Glomerular visceral epithelial cell (primary cell): ENCODE measurements at regions not wholly inside any gene's neighbourhood (a gene's known extent, or its start where the extent isn't known, plus 50 kb on each side); places are given as distances from the start of the nearest gene placed in this dataset.

Source experiments
- DNase-seq: peaks from one replicate; pipeline ENCODE4 v3.0.0-alpha.2; 2016; ENCODE audit errors: extremely low spot score

DNA sequence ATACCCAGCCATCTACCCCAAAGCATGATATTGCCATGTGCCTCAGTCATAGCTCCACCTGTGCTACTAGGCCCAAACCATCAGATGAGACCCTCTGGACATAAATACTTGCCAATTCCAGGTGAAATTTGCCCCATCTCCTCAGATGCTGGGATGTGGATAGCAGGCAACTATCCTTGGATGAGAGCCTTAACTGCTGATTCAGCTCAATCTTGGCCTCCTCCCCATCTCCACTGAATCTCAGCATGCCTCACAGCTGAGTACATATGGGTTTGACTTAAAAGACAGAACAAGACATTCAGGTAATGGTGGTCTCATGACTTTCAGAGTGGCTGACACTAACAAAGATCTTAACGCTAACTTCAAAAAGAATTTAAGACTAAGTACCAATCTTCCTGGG lies 50.8 kb upstream of the KLHL13 start:
- no peak for DNase-seq

DNA sequence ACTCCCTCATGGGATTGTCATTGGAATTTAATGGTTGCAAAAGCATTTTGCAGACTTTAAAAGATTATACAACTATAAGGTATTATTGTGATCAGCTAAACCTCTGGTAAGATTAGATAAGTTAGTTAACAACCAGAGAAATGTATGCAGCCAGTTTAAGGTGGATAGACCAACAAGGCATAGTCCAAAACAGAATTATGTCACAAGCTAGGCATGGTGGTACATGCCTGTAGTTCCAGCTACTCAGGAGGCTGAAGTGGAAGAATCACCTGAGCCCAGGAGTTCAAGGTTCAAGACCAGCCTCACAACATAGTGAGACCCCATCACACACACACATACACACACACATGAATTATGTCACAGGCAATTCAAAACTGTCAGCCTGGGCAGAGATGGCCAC lies 54.7 kb upstream of the KLHL13 start:
- DNase-seq: no peak

DNA sequence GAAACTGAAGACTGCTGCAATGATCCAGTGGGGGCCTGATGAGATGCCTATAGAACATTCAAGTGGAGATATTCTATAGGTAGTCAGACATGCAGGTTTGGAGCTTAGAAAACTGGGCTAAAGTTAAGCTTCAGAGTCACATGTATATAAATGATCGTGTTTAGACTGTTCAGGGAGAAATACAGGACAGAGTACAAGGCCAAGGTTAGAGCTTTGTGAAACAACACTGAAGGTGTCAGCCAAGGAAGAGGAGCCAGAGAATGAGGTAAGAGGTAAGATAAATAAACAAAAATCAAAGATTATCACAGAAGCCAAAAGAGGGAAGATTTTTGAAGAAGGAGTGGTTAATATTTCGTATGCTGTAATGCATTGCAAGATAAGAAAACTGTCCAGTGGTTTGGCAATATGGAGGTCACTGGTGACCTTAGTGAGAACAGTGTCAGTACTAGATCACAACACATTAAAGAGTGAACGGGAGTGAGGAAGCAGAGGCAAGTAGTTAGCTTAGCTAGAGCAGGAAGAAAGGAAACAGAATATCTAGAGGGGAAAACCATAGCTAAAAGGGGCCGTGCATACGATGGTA lies 58.0 kb upstream of the KLHL13 start:
- no peak for DNase-seq

DNA sequence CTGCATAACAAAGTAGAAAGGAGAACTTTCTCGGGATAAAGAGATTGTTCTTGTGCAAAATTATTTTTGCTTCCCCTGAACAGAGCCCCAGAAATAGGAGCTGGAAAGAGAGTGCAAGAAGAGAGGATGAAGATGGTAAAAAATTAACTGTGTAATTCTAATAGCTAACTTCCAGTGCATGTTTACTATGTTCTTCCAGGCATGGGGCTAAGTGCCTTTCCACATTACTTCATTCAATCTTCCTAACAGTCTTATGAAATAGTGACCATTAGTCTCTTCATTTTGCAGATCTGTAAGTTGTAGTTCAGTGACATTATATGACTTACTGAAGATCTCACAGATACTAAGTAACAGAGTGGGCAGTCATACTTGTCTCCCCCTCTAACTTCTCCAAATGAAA lies 61.1 kb upstream of the KLHL13 start:
- no peak for DNase-seq

DNA sequence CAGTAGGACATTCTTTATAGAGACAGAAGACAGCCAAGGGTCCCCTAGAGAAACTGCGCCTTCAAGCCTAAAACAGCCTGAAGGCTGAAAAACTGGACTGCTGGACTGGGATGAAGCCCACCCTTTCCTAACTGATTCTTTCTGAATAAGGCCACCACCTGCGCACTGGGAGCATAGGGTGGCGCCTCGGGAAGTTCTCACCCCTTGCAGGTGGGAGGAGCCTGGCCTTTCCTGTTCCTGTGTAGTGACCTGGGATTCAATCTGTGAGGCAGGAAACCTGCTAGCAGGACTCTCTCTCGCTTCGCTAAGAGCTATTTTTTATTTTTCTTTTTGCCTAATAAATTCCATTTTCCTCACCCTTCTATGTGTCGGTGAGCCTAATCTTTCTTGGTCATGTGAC lies 61.8 kb upstream of the KLHL13 start:
- DNase-seq: no peak

DNA sequence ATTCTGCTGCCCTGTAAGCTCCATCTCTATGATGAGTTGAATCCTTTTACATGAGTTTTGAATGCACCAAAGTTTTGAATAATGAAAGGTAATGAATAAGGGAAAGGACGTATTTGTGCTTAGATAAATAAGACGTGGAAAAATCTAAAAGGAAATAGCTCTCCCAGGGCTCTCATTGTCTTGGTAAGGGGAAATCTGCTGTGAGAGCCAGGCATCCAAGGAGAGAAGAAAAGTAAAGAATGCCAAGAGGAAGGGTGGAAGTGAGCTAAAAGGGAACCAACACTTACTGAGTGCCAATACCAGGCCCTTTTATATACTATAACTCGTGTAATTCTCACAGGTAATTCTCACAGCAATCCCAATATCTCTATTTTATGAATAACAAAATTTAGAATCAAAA lies 62.6 kb upstream of the KLHL13 start:
- no peak for DNase-seq

DNA sequence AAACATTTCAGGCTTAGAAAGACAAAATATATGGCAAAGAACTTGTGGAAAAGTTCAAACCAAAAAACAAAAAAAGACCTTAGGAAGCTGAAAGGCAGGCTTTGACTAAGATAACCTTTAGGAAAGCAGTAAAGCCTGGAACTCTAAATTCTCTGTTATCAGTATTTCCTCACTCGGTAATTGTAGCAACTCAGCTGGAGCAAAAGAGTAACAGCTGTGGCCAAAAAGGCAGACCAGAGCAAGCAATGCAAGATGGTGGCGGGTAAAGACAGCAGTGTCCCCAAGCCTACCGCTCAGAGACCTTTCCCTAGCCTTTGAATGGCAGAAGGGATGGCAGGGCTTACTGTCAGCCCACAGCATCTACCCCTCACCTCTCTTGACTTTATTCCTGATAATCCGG lies 63.1 kb upstream of the KLHL13 start:
- DNase-seq: no peak

DNA sequence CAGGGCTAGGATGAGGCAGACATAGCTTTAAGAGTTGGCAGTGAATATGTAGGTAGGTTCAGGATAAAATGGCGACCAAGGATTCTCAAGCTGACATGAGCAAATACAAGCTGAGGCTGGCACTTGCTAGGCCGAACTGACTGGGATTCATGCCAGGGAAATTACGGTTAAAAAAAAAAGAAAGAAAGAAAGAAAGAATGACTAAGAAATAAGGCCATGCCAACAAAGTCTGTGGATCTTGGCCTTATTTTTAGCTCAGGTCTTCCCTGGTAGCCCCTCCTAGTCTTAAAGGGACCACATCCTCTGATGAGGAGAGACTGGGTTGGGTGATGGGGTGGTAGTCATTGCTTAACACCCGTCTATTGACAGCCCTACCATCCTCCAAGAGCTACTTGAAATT lies 64.4 kb upstream of the KLHL13 start:
- DNase-seq: peak; percentile 68

DNA sequence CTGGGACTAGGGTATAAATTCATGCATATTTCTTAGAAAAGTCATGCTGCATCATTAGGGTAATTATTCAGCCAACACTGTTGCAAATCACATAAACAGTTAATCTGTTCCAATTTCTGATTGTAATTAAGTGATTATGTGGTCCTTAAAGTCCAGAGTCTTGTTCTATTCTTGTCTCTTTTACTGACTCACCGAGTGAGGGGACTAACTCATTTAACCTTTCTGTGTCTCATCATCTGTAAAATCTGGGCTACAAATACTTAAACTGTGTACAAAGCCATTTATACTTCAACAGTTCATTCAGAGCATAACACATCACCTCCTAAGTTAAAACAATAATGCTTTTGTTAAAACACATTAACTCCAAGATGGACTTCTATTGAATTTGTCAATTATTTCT lies 65.4 kb upstream of the KLHL13 start:
- peak; percentile 0 for DNase-seq

DNA sequence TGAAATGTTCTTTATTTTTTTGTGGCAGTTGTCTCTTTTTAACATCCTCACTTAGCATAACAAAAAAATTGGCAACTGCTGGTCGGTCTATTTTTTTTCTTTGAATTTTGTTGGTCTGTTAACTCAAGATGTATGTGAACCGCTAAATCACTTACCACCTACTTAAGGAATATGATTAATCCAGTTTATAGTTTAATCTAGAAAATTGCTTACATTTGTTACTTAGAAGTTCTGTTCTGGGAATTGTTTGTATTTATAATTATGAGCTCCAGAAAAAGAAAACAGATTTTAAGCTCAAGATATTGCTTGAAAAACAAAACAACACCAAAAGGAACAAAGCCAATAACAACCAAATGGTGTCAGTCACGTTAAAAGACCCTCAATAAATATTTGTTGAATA lies 66.1 kb upstream of the KLHL13 start:
- no peak for DNase-seq

DNA sequence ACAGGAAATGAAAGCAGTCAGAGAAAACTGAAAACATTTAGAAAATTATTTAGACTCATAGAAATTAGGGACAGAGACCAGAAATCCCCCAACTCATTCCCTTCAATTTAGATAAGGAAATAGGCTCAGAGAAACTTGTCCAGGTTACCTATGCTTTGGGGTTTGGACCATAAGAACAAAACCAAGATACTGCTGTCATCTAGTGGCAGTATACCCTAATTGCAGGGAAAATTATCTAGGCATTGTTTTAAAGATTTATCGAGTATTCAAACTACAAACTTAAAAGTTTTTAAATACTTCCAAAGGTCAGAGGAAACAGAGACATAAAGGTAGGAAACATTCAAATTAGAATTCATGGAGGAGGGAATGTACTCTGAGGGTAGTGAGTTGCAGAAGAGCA lies 67.0 kb upstream of the KLHL13 start:
- no peak for DNase-seq

DNA sequence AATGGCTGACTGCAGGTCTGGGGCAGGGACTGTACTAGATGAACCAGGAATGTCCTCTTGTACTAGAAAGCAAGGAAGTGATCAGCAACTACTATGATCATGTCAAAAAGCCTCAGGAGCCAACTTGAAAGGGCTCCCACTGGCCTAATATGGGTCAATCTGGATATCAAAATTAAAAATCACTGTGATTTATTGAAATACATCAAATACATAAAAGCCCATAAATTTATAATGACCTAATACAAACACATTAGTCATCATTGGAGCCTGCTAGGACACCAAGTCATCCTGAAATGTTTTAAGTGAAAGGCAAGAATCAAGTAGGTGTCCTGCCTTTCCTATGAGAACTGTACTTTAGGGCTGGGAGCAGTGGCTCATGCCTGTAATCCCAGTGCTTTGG lies 70.5 kb upstream of the KLHL13 start:
- DNase-seq: no peak

DNA sequence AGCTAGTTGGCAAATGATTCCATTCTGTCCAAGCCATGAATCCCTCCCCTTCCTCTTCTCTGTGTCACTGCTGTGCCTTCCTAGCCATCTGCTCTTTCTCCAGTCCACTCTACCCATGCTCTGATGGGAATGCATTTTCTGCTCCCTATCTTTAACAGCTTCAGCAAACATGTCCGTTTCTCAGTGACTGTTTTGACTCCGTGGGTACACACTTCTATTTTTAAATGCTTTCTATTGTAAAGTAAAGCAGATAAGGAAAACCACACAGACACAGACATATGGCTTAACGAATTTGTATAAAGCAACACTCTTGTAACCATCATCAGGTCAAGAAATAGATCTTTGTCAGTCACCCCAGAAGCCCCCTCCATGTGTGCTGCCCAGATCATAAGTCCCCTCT lies 72.4 kb upstream of the KLHL13 start:
- no peak for DNase-seq

DNA sequence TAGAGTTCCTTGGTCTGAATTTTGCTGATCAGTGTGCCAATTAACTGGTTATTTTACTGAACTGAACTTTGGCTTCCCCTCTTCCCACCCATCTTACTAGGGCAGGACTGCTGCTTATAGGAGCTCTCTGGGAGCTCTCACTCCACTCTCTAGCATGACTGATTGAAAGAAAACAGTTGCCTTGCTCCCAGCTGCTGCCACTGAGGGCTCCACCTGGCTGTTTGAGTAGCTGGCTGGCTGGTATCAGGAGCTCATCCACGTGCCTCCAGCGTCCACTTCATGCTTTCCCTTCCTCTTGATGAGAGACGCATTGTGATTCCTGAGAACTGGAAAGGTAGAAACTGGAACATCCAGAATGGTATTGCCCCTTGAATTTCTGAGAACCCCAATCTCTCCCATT lies 73.0 kb upstream of the KLHL13 start:
- DNase-seq: no peak

DNA sequence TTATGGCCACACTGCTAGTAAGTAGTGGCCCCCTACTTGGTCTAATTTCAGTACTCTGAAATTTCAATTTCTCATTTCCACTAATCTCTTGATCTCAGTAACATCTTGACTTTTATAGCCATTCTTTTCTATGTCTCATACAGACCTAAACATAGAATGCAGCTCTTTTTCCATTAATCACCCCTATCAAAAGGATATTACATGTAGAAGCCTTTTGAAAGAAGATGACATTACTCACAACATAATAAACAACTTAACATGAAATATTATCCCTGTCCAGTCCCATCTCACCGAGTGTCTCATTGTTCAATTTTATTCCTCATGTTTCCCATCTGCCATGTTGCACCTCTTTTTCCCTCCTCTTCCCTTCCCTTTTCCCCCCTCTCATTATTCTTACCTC lies 81.1 kb upstream of the KLHL13 start:
- no peak for DNase-seq

DNA sequence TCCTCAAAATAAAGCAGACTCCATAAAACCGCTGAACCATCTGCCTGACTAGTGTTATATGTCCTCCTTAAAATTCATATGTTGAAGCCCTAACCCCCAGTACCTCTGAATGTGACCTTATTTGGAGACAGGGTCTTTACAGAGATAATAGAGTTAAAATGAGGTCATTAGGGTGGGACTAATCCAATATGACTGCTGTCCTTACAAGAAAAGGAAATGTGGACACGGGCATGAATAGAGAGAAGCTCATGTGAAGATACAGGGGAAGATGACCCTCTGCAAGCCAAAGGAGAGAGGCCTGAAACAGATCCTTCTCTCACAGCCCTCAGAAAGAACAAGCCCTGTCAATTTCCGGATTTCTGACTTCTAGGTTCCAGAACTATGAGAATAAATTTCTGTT lies 82.0 kb upstream of the KLHL13 start:
- DNase-seq: no peak

DNA sequence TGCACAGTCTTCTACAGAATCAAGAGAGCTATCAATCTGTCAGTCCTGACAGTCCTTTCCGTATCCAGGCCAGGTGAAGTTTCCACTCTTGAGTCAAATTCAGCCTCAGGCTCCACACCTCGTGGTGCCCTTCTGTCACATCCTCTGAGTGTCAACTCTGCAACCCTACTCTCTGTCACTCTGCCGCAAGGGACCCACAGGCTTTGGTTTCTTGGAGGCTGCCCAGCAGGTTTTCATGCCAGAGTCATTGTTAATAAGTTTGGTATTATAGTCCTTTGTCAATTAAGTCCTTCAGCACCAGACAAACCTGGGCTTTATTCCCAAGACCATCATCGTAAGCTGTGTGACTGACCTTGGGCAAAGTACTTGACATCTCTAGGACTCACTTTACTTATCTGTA lies 83.4 kb upstream of the KLHL13 start:
- no peak for DNase-seq

DNA sequence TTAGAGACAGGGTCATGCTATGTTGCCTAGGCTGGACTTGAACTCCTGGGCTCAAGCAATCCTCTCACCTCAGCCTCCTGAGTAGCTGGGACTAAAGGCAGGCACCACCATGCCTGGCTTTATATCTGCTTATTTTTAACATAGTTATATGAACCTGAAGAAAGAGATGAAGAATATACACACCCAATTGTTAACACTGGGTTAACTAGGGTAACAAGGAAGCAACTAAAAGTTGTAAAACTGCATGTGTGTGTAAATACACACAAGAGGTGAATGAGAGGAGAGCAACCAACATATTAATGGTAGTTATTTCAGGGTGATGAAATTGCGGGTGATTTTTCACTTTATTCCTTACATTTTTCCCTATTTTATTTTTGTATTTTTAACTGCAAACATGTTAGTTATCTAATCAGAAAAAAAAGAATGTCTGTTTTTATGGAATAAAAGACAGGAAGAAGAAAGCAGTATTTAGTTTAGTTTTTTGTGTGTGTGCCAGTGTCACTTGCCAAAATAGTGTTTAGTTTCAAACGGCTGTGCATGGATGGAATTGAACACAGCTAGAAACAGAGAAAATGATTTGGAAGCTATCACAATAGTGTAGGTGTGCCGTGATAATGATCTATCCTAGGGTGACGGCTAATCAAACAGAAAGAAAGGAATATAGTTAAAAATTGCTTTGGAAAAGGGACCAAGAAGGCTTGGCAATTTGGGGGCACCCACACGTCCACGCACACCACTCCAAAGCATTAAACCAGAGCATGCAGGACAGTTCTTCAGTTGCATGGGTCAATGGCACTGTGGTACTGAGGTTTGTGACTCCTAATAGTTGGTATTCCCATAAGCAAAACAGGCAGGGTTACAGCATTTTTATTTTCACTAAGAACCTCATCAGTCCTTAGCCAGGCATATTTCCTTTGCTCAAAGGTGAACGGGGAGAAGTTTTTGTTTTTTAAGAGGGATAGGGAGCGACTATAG lies 89.1 kb upstream of the KLHL13 start:
- no peak for DNase-seq

DNA sequence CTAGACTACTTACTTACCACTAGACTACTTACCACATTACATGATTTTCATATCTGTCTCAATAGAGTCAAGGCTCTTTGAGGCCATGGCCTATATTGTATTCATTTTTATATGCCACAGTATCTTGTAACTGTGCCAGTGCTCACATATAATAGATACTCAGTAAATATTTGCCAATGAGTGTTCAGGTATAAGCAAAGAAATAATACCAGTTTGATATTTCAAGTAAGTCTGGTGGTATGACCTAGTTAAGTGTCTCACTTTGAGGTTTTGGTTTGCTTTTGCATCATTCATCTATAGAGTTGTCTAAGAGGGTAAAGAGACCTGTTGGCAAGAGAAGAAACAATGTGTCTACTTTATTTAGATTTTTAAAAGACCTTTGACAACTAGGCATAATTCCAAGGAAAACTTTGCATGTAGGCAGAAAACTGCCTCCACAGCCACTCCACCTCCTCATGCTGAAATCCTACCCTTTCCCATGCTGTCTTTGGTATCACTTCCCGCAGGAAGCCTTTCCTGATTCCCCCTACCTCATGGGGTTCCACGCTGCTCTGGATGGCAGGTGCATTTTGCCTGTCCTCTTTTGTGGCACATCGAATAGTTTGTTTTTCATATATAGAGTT lies 91.3 kb upstream of the KLHL13 start:
- no peak for DNase-seq

DNA sequence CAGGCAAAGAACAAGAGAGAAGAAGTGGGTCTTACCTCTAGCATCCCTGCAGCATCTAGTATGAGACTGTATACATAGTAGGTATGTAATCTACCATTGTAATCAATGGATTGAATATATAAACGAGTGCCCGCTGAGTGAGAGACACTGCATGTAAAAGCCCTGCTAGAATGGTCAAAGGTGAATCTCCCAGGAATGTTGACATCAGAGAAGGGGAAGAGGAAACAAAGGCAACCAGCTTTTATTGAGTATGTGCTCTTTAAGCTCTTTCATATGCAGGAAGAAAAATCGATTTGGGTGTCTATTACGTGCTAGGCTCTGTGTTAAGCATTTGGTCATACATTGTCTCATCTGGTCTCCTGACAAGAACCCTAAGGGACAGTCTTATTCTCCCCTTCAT lies 91.9 kb upstream of the KLHL13 start:
- no peak for DNase-seq

DNA sequence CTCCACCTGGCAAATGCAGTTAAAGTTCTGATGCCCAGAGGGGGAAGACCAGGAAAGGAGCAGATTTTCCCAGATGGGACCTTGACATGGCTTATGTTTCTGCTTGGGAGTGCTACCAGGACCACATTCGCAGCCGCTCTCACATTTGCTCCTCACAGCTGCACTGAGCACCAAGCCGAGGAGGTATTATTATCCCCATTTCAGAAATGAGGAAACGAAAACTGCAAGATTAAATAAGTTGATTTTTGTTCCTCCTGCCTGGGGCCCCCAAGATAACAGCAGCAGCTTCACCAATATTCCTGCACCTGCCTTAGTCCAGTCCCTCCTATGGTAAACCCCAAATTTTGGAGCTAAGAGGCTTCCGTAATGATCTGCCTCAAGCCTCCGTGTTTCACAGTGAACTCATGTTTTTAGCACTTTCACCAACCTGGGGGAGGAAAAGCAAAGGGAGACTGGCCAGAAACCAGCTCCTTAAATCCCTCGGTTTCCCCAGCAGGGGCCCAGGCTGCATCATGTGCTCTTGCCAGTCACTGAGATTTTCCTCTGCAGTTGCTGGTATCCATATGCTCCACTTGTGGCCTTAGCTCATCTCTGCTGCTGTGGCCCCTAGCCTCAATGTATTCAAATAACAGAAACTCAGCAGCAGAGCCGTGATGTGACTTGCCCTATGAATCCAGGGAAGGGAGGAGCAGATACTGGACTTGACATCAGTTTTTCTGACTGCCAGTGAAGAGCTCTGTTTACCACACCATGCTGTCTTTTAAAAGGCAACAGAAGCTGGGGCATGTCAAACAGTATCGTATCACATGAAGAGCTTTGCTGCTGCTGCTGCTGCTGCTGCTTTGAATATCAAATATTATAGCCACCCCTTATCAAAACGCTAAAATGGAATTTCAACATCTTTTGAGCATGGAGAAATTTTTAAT lies 95.5 kb upstream of the KLHL13 start:
- DNase-seq: no peak

DNA sequence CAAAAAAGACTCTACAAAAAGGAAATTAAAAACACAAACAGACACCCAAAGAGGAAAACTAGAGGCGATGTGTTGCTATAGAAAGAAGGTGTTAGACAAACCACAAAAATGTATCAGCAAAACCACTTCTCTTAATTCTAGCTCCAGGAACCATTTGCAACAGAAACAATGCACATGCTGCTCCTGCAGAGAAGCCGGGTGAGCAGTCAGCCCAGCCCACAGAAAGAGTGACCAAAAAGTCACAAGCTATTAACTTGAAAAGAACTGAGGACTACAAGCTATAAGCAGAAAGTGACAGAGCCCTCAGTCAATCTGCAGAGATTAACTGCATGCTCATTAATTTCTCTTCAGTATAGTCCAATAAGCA lies 96.2 kb upstream of the KLHL13 start:
- peak; percentile 18 for DNase-seq
